ENCODE measurements at regions not wholly inside any gene's neighbourhood (a gene's known extent, or its start where the extent isn't known, plus 50 kb on each side); places are given as distances from the start of the nearest gene placed in this dataset.
"Not testable (repeated sequence)": the region's sequence is repeated elsewhere in the genome, so short reads cannot be mapped to it uniquely, and the experiment has no call there.

GRCh38 chr20:40942006-40942405 is 86.6 kb upstream of the TOP1 start:
- no peak for DNase-seq

DNA sequence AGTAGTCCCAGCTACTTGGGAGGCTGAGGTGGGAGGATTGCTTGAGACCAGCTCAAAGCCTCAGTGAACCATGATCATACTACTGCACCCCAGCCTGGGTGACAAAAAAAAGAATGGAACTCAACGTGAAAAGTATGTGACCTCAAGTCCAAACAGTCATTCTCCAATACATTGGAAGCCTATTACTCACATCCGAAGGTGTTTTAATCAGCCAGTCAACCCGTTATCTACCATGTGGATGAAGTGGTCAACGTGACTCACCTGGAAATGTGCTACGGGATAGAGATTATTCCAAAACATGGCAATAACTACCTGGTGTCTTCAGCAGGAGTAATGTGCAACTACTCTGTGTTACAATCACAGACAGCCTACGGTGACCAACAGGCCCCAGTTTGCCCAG is 85.8 kb upstream of the TOP1 start:
- no peak for DNase-seq

- DNase-seq = no peak
Observed at GRCh38 chr20:40943591-40943990, 85.0 kb upstream of the TOP1 start.

DNA sequence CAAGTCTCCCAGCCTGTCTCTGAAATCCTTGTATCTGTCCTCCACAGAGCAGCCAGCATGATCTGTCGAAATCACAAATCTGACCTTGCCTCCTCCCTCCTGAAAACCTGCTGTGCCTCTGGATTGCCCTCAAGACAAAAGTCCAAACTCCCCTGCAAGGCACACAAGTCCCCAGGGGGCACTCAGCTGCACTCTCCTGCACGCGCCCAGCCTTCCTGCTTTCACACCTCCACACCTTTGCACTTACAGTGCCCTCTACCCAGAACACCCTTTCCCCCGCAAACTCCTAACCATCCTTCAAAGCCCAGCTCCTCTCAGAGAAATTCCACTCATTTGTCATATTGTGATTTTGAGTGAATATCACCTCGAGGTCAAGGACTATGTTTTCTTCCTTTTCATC is 83.4 kb upstream of the TOP1 start:
- DNase-seq = no peak

GRCh38 chr20:40945754-40946450 is 82.7 kb upstream of the TOP1 start:
- DNase-seq = peak; percentile 23

DNA sequence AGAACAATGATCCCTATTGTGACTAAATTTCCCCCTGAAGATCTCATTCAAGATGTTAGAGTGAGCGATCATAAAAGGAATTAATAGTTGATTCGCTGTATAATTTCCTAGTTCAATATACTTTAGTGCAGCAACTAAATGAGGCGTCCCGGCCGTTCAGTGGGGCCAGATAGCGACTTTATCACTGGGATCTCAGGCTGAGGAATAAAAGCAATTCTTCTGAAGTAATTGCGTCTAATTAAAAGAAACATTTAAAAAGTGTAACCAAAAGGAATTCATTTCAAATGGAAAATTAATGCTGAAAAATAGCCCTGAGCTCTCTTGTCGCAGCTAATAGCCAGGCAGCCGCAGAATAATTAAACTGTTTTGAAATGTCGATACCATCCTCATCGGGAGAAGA is 82.2 kb upstream of the TOP1 start:
- no peak for DNase-seq

DNA sequence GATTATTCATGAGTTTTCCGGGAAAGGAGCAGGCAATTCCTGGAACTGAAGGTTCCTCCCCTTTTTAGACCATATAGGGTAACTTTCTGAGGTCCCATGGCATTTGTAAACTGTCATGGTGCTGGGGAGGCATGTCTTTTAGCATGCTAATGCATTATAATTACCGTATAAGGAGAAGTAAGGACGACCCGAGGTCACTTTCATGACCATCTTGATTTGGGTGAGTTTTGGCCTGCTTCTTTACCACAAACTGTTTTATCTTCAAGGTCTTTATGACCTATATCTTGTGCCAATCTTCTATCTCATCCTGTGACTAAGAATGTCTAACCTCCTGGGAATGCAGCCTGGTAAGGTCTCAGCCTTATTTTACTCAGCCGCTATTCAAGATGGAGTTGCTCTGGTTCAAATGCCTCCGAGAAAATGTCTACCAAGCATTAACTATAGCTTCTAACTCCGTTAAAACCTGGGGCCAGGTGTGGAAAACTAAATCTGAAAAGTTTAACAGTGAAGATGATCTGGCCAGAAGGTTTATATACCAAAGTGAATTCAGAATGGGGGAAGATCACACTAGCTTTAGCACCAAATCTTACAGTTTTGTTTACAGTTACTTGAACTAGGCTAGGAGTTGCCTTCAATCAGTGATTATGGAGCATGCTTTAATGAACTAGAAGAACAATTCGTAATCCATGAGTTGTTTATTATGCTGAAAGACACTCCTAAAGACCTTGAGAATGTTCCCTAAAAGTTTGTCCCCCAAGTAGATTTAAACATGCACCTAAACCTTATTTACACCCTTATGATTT is 80.0 kb upstream of the TOP1 start:
- DNase-seq = no peak

GRCh38 chr20:40949346-40949745 is 79.3 kb upstream of the TOP1 start:
- no peak for DNase-seq

DNA sequence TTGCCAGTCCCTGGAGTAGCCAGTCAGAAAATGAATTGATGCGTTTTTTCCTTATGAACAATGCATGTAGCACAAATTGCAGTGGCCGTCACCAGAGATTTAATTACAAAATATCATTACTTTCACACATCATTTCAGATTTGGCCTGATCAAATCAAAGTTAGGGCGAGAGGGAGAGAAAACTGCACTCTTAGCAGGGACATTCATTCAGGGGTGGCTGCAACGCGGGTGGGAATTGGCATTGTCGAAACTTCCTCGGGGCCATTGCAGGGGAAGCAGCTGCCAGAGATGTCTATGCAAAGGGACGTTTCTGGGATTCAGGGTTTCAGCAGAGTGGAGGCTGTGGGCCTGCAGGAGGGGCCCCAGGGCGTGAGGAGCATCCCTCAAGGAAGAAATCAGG is 76.5 kb upstream of the TOP1 start:
- DNase-seq = no peak

DNA sequence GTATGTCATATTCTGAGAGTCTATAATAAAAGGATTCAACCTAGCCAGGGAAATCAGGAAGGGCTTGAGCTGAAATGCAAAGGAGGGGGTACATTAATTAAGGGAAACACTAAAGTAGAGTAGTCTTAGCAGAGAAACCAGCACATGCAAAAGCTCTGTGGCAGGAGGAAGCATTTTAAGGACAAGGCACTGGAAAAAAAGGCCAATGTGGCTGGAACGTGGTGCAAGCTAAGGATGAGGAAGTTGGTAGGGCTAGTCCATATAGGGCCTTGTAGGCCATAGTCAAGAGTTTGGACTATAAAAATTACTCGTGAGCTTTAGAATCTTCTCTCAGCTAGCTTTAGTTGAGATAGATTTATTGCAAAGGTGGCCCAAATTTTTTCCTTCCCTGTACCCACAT is 75.2 kb upstream of the TOP1 start:
- no peak for DNase-seq

DNA sequence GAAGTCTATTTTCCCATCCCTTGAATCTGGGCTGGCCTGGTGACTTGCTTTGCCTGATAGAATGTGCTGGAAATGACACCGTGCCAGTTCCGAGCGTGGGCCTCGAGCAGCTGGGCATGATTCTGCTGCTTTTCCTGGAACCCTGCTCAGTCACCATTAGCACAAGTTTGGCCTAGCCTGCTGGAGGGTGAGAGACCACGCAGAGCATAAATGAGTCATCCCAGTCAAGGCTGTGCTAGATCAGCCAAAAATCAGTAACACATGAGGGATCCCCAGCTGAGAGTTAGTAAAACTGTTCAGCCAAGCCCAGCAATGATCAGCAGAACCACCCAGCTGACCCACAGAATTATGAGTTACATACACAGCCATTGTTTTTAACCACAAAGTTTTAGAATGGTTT is 74.8 kb upstream of the TOP1 start:
- no peak for DNase-seq

- DNase-seq = no peak
Observed at GRCh38 chr20:40954521-40955165, 74.0 kb upstream of the TOP1 start.

- no peak for DNase-seq
Observed at GRCh38 chr20:40955326-40955725, 73.3 kb upstream of the TOP1 start.

- DNase-seq = not testable (repeated sequence)
Observed at GRCh38 chr20:40955826-40956225, 72.8 kb upstream of the TOP1 start.

DNA sequence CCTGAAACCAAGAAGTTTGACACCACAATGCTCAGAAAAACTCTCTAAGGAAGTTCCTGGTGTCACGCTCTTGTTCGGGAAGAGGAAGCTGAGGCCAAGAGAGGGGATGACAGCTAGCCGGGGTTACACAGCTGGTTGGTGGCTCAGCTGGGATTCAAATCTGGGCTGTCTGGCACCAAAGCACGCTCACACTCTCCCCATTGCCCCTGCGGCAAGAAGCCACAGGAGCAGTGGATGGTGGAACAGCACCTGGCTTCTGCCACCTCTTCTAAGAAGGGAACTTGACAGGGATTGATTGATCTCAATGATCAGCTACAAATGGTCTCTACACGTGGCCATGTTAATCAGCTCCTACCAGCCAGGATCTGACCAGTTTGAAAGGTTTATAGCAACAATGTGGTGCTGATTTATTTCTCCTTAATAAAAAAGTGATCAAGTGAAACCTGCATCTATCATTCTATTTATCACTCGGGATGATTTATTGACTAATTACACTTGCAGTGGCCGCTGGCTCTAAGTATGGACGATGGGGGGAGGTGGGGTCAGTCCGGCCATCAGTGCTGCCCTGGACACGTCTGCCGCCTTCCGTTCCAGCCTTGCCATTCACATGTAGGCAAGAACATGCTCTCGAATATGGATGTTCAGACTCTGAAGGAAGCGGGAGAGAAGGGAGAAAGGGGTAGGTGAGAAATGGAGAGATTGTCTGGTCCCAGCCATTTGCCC is 71.9 kb upstream of the TOP1 start:
- DNase-seq = no peak

DNA sequence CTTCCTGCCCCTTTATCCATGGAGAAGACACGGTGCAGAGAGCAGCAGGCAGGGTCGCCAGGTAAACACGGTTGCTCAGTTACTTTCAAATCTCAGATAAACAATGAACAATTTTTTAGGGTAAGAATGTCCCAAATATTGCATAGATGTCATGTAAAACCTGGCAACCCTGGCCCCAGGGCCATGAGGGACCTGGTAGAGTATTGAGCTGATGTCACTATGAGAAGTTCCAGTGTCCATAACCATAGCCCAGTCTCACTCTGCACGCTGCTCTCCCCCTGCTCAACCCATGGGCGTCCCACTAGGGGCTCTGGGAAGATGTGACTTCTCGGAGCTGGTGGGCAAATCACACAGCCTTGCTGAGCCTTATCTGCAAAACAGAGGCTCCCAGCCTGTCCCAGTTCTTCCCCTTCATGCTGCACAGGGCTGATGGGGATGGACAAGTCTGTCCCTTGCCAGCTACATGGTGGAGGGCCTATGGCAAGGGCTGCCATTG is 71.3 kb upstream of the TOP1 start:
- no peak for DNase-seq

DNA sequence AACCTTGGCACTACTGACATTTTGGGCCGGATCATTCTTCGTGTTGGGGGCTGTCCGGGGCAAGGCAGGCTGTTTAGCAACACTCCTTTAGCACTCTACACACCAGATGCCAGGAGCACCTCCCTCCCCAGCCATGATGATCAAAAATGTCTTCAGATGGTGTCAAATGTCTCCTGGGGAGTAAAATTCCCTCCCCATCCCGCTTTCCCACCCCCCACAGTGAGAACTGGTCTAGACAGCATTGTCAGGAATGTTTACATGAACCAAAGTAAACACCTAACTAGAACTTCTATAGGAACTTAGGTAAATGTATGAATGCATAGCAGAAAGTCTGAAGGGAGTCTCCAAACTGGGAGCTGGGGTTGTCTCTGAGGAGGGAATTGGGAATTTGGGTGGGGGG is 70.0 kb upstream of the TOP1 start:
- DNase-seq = no peak

DNA sequence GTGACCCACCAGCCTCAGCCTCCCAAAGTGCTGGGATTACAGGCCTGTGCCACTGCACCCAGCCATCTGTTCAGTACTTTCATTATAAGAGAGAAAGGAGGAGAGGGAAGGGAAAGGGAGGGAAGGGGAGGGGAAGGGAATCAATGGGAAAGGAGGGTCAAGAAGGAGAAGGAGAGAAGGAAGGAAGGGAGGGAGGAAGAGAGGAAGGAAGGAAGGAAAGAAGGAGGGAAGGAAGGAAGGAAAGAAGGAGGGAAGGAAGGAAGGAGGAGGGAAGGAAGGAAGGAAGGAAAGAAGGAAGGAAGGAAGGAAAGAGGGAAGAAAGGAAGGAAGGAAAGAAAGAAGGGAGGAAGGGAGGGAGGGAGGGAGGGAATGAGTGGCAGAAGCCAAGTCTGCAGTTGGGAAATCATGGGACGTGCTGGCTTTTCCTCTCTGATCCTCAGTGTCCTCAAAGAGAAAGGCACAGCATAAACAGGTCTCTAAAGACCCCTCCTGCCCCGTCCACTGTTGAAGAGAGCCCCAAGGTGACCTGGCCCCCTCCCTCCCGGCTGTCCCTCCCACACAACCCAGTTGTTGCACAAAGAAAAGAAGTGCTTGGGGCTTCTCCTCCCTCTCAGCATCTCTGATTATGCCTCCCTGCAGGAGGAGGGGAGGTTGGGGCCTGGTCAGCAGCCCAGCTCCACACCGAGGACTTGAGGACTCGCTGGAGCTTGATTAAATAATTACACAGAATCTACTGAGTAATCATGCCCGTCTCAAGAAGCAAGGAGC is 69.1 kb upstream of the TOP1 start:
- no peak for DNase-seq

GRCh38 chr20:40960101-40960500 is 68.5 kb upstream of the TOP1 start:
- DNase-seq = no peak

DNA sequence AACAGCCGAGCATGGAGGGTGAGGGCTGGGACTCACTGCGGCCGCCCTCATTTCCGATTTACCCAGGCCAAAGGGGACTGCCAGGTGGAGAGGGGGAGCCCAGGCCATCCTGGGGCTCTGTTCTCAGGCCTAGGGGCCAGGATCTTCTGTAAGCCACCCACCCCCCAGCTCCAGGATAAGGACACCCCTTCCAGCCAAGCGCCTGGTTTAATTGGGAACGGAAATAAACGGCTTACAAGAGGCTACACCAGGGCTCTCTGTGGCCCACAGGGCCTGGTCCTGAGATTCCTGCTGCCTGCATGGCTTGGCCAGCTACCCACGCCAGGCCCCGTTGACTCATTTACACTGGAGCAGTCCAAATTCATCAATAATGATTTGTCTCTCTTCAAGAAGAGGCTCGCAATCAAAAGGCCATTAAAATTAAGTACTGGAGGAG is 68.1 kb upstream of the TOP1 start:
- no peak for DNase-seq

GRCh38 chr20:40961176-40961575 is 67.4 kb upstream of the TOP1 start:
- DNase-seq = no peak

Measured in NCI-H1092 (cell line).